ENCODE measurements at regions not wholly inside any gene's neighbourhood (a gene's known extent, or its start where the extent isn't known, plus 50 kb on each side); places are given as distances from the start of the nearest gene placed in this dataset.

DNA sequence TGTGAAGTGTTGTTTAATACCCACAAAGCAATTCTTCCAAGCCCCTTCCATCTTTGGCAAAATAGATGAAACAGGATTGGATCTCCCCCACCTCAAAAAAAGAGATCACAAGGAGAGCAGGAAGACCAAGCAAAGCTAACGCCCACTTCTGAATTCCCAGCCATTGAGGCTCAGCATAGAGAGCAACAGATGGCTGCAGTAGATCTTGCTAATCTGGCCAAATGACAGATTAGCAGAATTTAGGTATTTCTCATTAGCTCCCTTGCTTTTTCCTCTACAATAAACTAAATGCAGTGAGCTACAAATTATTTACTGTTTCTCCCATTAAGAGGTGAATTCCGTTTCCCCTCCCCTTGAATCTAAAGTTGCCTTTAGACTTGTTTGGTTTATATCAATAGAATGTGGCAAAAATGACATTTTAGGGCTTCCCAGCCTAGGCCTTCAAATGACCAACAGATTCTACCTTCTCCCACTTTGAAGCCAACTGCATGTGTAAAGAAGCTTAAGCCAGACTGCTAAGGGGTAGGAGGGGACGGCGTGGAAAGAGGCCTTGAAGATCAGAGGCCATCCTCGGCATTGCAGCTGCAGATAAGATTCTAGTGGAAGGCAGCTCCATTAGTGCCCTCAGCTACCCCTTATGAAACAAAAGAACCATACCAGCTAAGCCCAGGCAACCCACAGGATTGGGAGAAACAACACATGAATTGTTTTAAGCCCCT lies 56.8 kb upstream of the CPEB4 start:
- no CpG with 5 or more reads among the region's 5 CpGs for WGBS, 2 donors (ENCODE audit: extremely low coverage in 2 of 2, insufficient read length in 2 of 2, insufficient replicate concordance in 1 of 2)
- H2AK5ac ChIP-seq (ENCODE audit: low read depth, low read length): no peak overlapping the region

DNA sequence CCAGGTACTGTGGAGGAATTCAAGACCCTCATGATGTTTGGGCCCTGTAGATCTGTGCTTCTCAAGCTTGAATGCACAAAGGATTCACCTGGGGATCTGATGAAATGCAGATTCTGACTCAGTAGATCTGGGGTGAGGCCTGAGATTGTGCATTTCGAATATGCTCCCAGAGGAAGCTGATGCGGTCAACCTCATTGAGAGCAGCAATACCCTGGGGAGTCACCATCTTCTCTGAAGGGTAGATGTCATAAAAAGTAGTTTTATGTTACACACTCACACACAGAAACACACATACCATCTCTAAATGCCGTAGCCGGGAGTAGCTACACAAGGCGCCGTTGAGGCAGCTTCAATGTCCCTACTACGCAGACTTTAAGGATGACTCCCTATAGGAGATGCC lies 55.8 kb upstream of the CPEB4 start:
- no CpG with 5 or more reads among the region's 7 CpGs for WGBS, 2 donors (ENCODE audit: extremely low coverage in 2 of 2, insufficient read length in 2 of 2, insufficient replicate concordance in 1 of 2)
- Histone ChIP-seq H4K8ac (ENCODE audit: low read depth, low read length) (no peak overlapping the region), H3K14ac (ENCODE audit: low read length) (no peak overlapping the region), H3K23ac (ENCODE audit: low read depth, low read length, poor library complexity) (no peak overlapping the region), H2BK120ac (ENCODE audit: low read depth, low read length) (no peak overlapping the region), H2BK15ac (ENCODE audit: low read length) (no peak overlapping the region), H2AK5ac (ENCODE audit: low read depth, low read length) (no peak overlapping the region), H2BK5ac (ENCODE audit: low read length) (no peak overlapping the region), H3K4me3 (ENCODE audit: low read length in 2 of 2) (no peak overlapping the region), H3K4me1 (ENCODE audit: control insufficient read depth in 2 of 2, insufficient read depth in 1 of 2, low read depth in 1 of 2, low read length in 2 of 2) (no peaks in the 10 kb centered on the region), H4K91ac (ENCODE audit: low read depth, low read length, poor library complexity) (no peak overlapping the region), H3K79me1 (ENCODE audit: low read depth, low read length) (no peaks in the 10 kb centered on the region), H3K4ac (ENCODE audit: low read length) (no peak overlapping the region), H3K27ac (replicated peaks; ENCODE audit: low read length) (no peak overlapping the region), H3K9ac (ENCODE audit: low read depth, low read length, poor library complexity) (no peak overlapping the region), H2BK12ac (ENCODE audit: low read length) (no peak overlapping the region), H3K9me3 (replicated peaks in 1 of 2; ENCODE audit: control insufficient read depth in 2 of 2, insufficient read depth in 1 of 2, low read depth in 1 of 2, low read length in 2 of 2) (no peaks in the 10 kb centered on the region), H3K18ac (ENCODE audit: low read length) (no peak overlapping the region), H3K27me3 (ENCODE audit: control insufficient read depth in 3 of 3, insufficient read depth in 3 of 3, low read depth in 1 of 3, low read length in 3 of 3) (peaks cover 0 to 11% (median 0%) of the 10 kb centered on the region in 3 experiments), H3K4me2 (ENCODE audit: insufficient read depth, low read length, poor library complexity, severe bottlenecking) (no peak overlapping the region), H2AFZ (ENCODE audit: low read length) (no peak overlapping the region), H3K36me3 (replicated peaks in 1 of 2; ENCODE audit: control insufficient read depth in 2 of 2, insufficient read depth in 2 of 2, low read length in 2 of 2) (no peaks in the 10 kb centered on the region)
- DNase-seq (ENCODE audit: low spot score): no peak

More for the DNA sequence above, 56.8 kb upstream of the CPEB4 start:
- peaks cover 0 to 11% (median 0%) of the 10 kb centered on the region in 3 experiments for H3K27me3 ChIP-seq (ENCODE audit: control insufficient read depth in 3 of 3, insufficient read depth in 3 of 3, low read depth in 1 of 3, low read length in 3 of 3)
- no peak overlapping the region for H2BK15ac ChIP-seq (ENCODE audit: low read length)
- no peak overlapping the region for H2AFZ ChIP-seq (ENCODE audit: low read length)
- no peaks in the 10 kb centered on the region for H3K79me1 ChIP-seq (ENCODE audit: low read depth, low read length)
- no peak overlapping the region for H3K18ac ChIP-seq (ENCODE audit: low read length)
- H4K8ac ChIP-seq (ENCODE audit: low read depth, low read length): no peak overlapping the region
- H3K27ac ChIP-seq (replicated peaks; ENCODE audit: low read length): no peak overlapping the region
- no peak overlapping the region for H2BK120ac ChIP-seq (ENCODE audit: low read depth, low read length)
- no peak overlapping the region for H3K9ac ChIP-seq (ENCODE audit: low read depth, low read length, poor library complexity)
- H3K36me3 ChIP-seq (replicated peaks in 1 of 2; ENCODE audit: control insufficient read depth in 2 of 2, insufficient read depth in 2 of 2, low read length in 2 of 2): no peaks in the 10 kb centered on the region
- H3K4ac ChIP-seq (ENCODE audit: low read length): no peak overlapping the region
- no peak overlapping the region for H3K4me2 ChIP-seq (ENCODE audit: insufficient read depth, low read length, poor library complexity, severe bottlenecking)
- no peak overlapping the region for H3K4me3 ChIP-seq (ENCODE audit: low read length in 2 of 2)
- H3K9me3 ChIP-seq (replicated peaks in 1 of 2; ENCODE audit: control insufficient read depth in 2 of 2, insufficient read depth in 1 of 2, low read depth in 1 of 2, low read length in 2 of 2): no peaks in the 10 kb centered on the region
- H4K91ac ChIP-seq (ENCODE audit: low read depth, low read length, poor library complexity): no peak overlapping the region
- H2BK12ac ChIP-seq (ENCODE audit: low read length): no peak overlapping the region
- H3K23ac ChIP-seq (ENCODE audit: low read depth, low read length, poor library complexity): no peak overlapping the region
- no peak for DNase-seq (ENCODE audit: low spot score)
- H3K14ac ChIP-seq (ENCODE audit: low read length): no peak overlapping the region
- no peak overlapping the region for H2BK5ac ChIP-seq (ENCODE audit: low read length)
- H3K4me1 ChIP-seq (ENCODE audit: control insufficient read depth in 2 of 2, insufficient read depth in 1 of 2, low read depth in 1 of 2, low read length in 2 of 2): no peaks in the 10 kb centered on the region

- H2BK15ac ChIP-seq (ENCODE audit: low read length): no peak overlapping the region
- no peaks in the 10 kb centered on the region for H3K79me1 ChIP-seq (ENCODE audit: low read depth, low read length)
- H3K14ac ChIP-seq (ENCODE audit: low read length): no peak overlapping the region
- no peak overlapping the region for H2AK5ac ChIP-seq (ENCODE audit: low read depth, low read length)
- H3K9me3 ChIP-seq (replicated peaks in 1 of 2; ENCODE audit: control insufficient read depth in 2 of 2, insufficient read depth in 1 of 2, low read depth in 1 of 2, low read length in 2 of 2): no peaks in the 10 kb centered on the region
- no peak overlapping the region for H3K4me3 ChIP-seq (ENCODE audit: low read length in 2 of 2)
- no peak overlapping the region for H3K18ac ChIP-seq (ENCODE audit: low read length)
- no peak overlapping the region for H3K4me2 ChIP-seq (ENCODE audit: insufficient read depth, low read length, poor library complexity, severe bottlenecking)
- H2AFZ ChIP-seq (ENCODE audit: low read length): no peak overlapping the region
- peaks cover 0 to 9% (median 0%) of the 10 kb centered on the region in 3 experiments for H3K27me3 ChIP-seq (ENCODE audit: control insufficient read depth in 3 of 3, insufficient read depth in 3 of 3, low read depth in 1 of 3, low read length in 3 of 3)
- H2BK120ac ChIP-seq (ENCODE audit: low read depth, low read length): no peak overlapping the region
- H3K4me1 ChIP-seq (ENCODE audit: control insufficient read depth in 2 of 2, insufficient read depth in 1 of 2, low read depth in 1 of 2, low read length in 2 of 2): no peaks in the 10 kb centered on the region
- no peak overlapping the region for H3K27ac ChIP-seq (replicated peaks; ENCODE audit: low read length)
- H4K91ac ChIP-seq (ENCODE audit: low read depth, low read length, poor library complexity): no peak overlapping the region
- H3K9ac ChIP-seq (ENCODE audit: low read depth, low read length, poor library complexity): no peak overlapping the region
- H3K36me3 ChIP-seq (replicated peaks in 1 of 2; ENCODE audit: control insufficient read depth in 2 of 2, insufficient read depth in 2 of 2, low read length in 2 of 2): no peaks in the 10 kb centered on the region
- no peak overlapping the region for H3K4ac ChIP-seq (ENCODE audit: low read length)
- no peak for DNase-seq (ENCODE audit: low spot score)
- no CpG with 5 or more reads among the region's 13 CpGs for WGBS, 2 donors (ENCODE audit: extremely low coverage in 2 of 2, insufficient read length in 2 of 2, insufficient replicate concordance in 1 of 2)
- H2BK12ac ChIP-seq (ENCODE audit: low read length): no peak overlapping the region
- no peak overlapping the region for H4K8ac ChIP-seq (ENCODE audit: low read depth, low read length)
- H3K23ac ChIP-seq (ENCODE audit: low read depth, low read length, poor library complexity): no peak overlapping the region
- H2BK5ac ChIP-seq (ENCODE audit: low read length): no peak overlapping the region
Observed at GRCh38 chr5:173833196-173833985, 54.8 kb upstream of the CPEB4 start.

DNA sequence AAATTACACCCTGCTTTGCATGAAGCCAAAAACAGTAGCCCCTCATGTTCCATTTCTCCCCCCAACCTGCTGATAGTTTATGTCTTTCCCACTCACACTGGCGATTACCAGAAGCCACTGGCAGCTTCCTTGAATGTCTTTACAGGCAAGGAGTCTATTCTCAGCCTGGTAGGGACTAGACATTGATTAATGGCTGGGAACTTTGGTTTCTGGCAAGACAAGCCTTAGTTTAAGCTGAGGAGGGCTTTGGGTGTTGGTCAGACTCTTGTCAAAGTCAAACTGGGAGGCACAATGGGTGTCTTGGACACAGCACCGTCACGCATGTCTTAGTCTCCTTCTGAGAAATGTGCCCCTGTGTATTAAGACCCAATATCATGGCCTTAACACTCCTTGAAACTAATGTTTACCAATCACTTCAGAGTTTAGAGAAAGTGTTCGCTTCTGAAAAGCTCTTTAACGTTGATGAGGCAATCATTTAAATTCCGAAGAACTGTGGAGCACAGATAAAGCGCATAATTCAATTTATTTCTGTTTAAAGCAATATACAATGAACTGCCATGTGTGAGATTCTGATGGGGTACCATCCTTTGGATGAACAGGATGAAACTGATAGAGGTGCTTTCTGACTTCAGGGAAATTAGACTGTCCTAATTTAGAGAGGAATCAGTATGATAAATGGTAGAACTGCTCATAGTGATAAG lies 53.9 kb upstream of the CPEB4 start:
- Histone ChIP-seq H2AK5ac (ENCODE audit: low read depth, low read length) (no peak overlapping the region), H2AFZ (ENCODE audit: low read length) (no peak overlapping the region), H2BK5ac (ENCODE audit: low read length) (no peak overlapping the region), H3K79me1 (ENCODE audit: low read depth, low read length) (no peaks in the 10 kb centered on the region), H2BK15ac (ENCODE audit: low read length) (no peak overlapping the region), H3K9me3 (replicated peaks in 1 of 2; ENCODE audit: control insufficient read depth in 2 of 2, insufficient read depth in 1 of 2, low read depth in 1 of 2, low read length in 2 of 2) (no peaks in the 10 kb centered on the region), H3K27me3 (ENCODE audit: control insufficient read depth in 3 of 3, insufficient read depth in 3 of 3, low read depth in 1 of 3, low read length in 3 of 3) (peaks cover 0 to 9% (median 0%) of the 10 kb centered on the region in 3 experiments), H2BK12ac (ENCODE audit: low read length) (no peak overlapping the region), H3K9ac (ENCODE audit: low read depth, low read length, poor library complexity) (no peak overlapping the region), H3K4ac (ENCODE audit: low read length) (no peak overlapping the region), H3K4me2 (ENCODE audit: insufficient read depth, low read length, poor library complexity, severe bottlenecking) (no peak overlapping the region), H3K18ac (ENCODE audit: low read length) (no peak overlapping the region), H4K91ac (ENCODE audit: low read depth, low read length, poor library complexity) (no peak overlapping the region), H3K4me1 (ENCODE audit: control insufficient read depth in 2 of 2, insufficient read depth in 1 of 2, low read depth in 1 of 2, low read length in 2 of 2) (no peaks in the 10 kb centered on the region), H3K4me3 (ENCODE audit: low read length in 2 of 2) (no peak overlapping the region), H2BK120ac (ENCODE audit: low read depth, low read length) (no peak overlapping the region), H3K14ac (ENCODE audit: low read length) (no peak overlapping the region), H3K23ac (ENCODE audit: low read depth, low read length, poor library complexity) (no peak overlapping the region), H3K36me3 (replicated peaks in 1 of 2; ENCODE audit: control insufficient read depth in 2 of 2, insufficient read depth in 2 of 2, low read length in 2 of 2) (no peaks in the 10 kb centered on the region), H4K8ac (ENCODE audit: low read depth, low read length) (no peak overlapping the region), H3K27ac (replicated peaks; ENCODE audit: low read length) (no peak overlapping the region)
- no CpG with 5 or more reads among the region's 7 CpGs for WGBS, 2 donors (ENCODE audit: extremely low coverage in 2 of 2, insufficient read length in 2 of 2, insufficient replicate concordance in 1 of 2)
- DNase-seq (ENCODE audit: low spot score): no peak
